ENCODE measurements at regions not wholly inside any gene's neighbourhood (a gene's known extent, or its start where the extent isn't known, plus 50 kb on each side); places are given as distances from the start of the nearest gene placed in this dataset.

DNA sequence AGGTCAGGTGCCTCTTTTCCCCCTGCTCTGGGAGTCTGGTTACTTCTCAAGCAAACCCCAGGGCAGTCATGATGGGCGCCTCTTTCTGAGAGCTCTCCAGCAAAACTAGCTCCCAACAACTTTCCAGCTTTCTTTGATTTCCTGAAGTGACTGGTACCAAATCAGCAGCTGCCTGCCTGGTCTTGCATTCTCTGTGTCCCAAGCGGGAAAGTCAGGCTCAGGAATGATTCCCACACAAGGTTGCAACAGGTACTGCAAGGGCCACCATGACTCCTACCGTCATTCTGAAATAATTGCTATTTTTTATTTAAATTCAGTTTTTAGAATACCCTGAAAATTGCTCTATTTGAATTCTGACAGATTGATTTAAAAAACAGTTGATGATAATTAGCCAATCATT lies 658.7 kb downstream of the SQOR start:
- Histone ChIP-seq H3K36me3 (ENCODE audit: control insufficient read depth in 1 of 2, insufficient read depth in 2 of 2, low read length in 2 of 2) (no peaks in the 10 kb centered on the region), H3K9me3 (ENCODE audit: control insufficient read depth in 1 of 2, low read length in 2 of 2) (no peaks in the 10 kb centered on the region), H3K27ac (ENCODE audit: low read length) (no peak overlapping the region), H3K27me3 (ENCODE audit: low read depth, low read length) (no peaks in the 10 kb centered on the region), H3K4me3 (ENCODE audit: low read depth in 1 of 2, low read length in 2 of 2) (no peak overlapping the region), H3K4me1 (ENCODE audit: control insufficient read depth in 1 of 2, insufficient read depth in 2 of 2, low read length in 2 of 2) (no peaks in the 10 kb centered on the region)

DNA sequence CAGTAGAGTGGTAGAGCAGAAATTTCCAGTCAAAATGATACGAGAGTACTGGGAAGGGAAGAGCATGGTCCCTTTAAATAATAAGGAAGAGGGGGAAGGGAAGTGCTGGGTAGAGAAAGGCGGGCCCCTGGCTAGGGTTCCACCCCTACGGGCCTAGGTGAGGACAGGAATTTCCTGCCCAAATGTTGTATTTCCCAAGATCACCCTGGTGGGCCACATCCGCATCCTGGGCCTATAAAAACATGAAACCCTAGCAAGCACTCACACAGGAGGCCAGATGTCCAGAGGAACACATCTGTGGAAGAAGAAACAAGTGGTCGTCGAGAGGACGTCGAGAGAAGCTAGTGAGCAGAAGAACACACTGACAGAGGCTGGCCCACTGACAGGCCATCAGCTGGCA lies 661.2 kb downstream of the SQOR start:
- H3K9me3 ChIP-seq (ENCODE audit: control insufficient read depth in 1 of 2, low read length in 2 of 2) = no peaks in the 10 kb centered on the region
- H3K27ac ChIP-seq (ENCODE audit: low read length) = no peak overlapping the region
- no peaks in the 10 kb centered on the region for H3K4me1 ChIP-seq (ENCODE audit: control insufficient read depth in 1 of 2, insufficient read depth in 2 of 2, low read length in 2 of 2)
- no peaks in the 10 kb centered on the region for H3K36me3 ChIP-seq (ENCODE audit: control insufficient read depth in 1 of 2, insufficient read depth in 2 of 2, low read length in 2 of 2)
- no peaks in the 10 kb centered on the region for H3K27me3 ChIP-seq (ENCODE audit: low read depth, low read length)
- no peak overlapping the region for H3K4me3 ChIP-seq (ENCODE audit: low read depth in 1 of 2, low read length in 2 of 2)

DNA sequence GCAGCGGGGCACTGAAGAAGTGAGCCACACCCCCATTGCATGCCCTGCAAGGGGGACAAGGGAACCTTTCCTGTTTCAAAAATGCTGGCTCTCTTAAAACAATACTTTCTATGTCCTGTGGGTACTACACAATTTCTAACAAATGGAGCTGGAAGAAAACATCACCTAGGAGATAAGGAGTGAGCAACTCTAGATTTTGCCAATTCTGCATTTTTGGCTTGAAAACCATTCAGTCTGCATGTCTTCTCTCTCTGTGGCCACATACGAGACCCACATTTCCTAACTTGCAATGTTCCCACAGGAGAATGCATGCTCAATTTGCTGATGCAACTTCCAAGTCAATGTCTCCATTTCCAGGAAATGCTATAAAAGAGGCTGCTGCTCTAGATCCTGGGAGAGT lies 662.0 kb downstream of the SQOR start:
- Histone ChIP-seq H3K36me3 (ENCODE audit: control insufficient read depth in 1 of 2, insufficient read depth in 2 of 2, low read length in 2 of 2) (no peaks in the 10 kb centered on the region), H3K9me3 (ENCODE audit: control insufficient read depth in 1 of 2, low read length in 2 of 2) (no peaks in the 10 kb centered on the region), H3K27ac (ENCODE audit: low read length) (no peak overlapping the region), H3K27me3 (ENCODE audit: low read depth, low read length) (no peaks in the 10 kb centered on the region), H3K4me1 (ENCODE audit: control insufficient read depth in 1 of 2, insufficient read depth in 2 of 2, low read length in 2 of 2) (no peaks in the 10 kb centered on the region), H3K4me3 (ENCODE audit: low read depth in 1 of 2, low read length in 2 of 2) (no peak overlapping the region)

DNA sequence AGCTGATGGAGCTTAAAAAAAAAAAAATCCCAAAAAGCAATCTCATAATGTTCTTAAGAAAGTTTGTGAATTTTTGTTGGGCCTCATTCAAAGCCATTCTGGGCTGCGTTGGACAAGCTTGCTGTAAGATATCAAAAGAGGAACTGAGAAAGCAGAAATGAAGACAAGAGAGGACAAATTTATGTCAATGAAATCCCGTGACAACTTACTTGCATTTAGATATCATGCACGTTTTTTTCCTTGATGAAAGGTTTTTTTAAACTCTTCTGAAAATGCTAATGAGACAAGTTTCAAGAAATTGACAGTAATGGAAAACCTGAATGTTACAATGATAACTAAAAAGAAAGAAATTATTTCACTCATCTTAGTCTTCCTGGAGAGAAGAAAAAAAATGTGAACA lies 662.9 kb downstream of the SQOR start:
- H3K27me3 ChIP-seq (ENCODE audit: low read depth, low read length) = no peaks in the 10 kb centered on the region
- H3K36me3 ChIP-seq (ENCODE audit: control insufficient read depth in 1 of 2, insufficient read depth in 2 of 2, low read length in 2 of 2) = no peaks in the 10 kb centered on the region

GRCh38 chr15:46300716-46301115 lies 665.9 kb downstream of the SQOR start:
- Histone ChIP-seq H3K27me3 (ENCODE audit: low read depth, low read length) (no peaks in the 10 kb centered on the region), H3K27ac (ENCODE audit: low read length) (no peak overlapping the region), H3K4me3 (ENCODE audit: low read depth in 1 of 2, low read length in 2 of 2) (no peak overlapping the region), H3K9me3 (ENCODE audit: control insufficient read depth in 1 of 2, low read length in 2 of 2) (no peaks in the 10 kb centered on the region), H3K36me3 (ENCODE audit: control insufficient read depth in 1 of 2, insufficient read depth in 2 of 2, low read length in 2 of 2) (no peaks in the 10 kb centered on the region), H3K4me1 (ENCODE audit: control insufficient read depth in 1 of 2, insufficient read depth in 2 of 2, low read length in 2 of 2) (no peaks in the 10 kb centered on the region)

More for the DNA sequence above, 662.9 kb downstream of the SQOR start:
- H3K27ac ChIP-seq (ENCODE audit: low read length) = no peak overlapping the region
- no peaks in the 10 kb centered on the region for H3K4me1 ChIP-seq (ENCODE audit: control insufficient read depth in 1 of 2, insufficient read depth in 2 of 2, low read length in 2 of 2)
- no peak overlapping the region for H3K4me3 ChIP-seq (ENCODE audit: low read depth in 1 of 2, low read length in 2 of 2)
- H3K9me3 ChIP-seq (ENCODE audit: control insufficient read depth in 1 of 2, low read length in 2 of 2) = no peaks in the 10 kb centered on the region

- H3K27ac ChIP-seq (ENCODE audit: low read length) = no peak overlapping the region
- no peaks in the 10 kb centered on the region for H3K27me3 ChIP-seq (ENCODE audit: low read depth, low read length)
- H3K4me1 ChIP-seq (ENCODE audit: control insufficient read depth in 1 of 2, insufficient read depth in 2 of 2, low read length in 2 of 2) = no peaks in the 10 kb centered on the region
- no peak overlapping the region for H3K4me3 ChIP-seq (ENCODE audit: low read depth in 1 of 2, low read length in 2 of 2)
- H3K9me3 ChIP-seq (ENCODE audit: control insufficient read depth in 1 of 2, low read length in 2 of 2) = no peaks in the 10 kb centered on the region
- no peaks in the 10 kb centered on the region for H3K36me3 ChIP-seq (ENCODE audit: control insufficient read depth in 1 of 2, insufficient read depth in 2 of 2, low read length in 2 of 2)
Measured at GRCh38 chr15:46301291-46301690, 666.5 kb downstream of the SQOR start.

DNA sequence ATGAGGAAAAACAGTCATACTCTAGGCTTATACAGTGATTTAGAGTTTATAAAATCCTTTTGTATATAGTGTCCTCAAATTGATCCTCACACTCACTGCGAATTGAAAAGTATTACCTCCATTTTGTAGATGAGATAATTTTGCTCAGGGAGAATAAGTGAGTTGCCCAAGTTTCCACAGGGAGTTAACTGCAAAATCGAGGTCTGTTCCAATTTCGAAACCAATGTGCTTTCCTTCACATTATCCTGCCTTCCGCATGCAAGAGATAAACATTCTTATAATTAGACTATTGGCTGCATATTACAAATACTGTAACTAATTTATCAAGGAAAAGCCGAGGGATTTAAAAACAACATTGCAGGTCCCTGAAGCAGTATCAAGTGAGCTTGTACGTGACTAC lies 667.0 kb downstream of the SQOR start:
- Histone ChIP-seq H3K27me3 (ENCODE audit: low read depth, low read length) (no peaks in the 10 kb centered on the region), H3K4me1 (ENCODE audit: control insufficient read depth in 1 of 2, insufficient read depth in 2 of 2, low read length in 2 of 2) (no peaks in the 10 kb centered on the region), H3K9me3 (ENCODE audit: control insufficient read depth in 1 of 2, low read length in 2 of 2) (no peaks in the 10 kb centered on the region), H3K27ac (ENCODE audit: low read length) (no peak overlapping the region), H3K4me3 (ENCODE audit: low read depth in 1 of 2, low read length in 2 of 2) (no peak overlapping the region), H3K36me3 (ENCODE audit: control insufficient read depth in 1 of 2, insufficient read depth in 2 of 2, low read length in 2 of 2) (no peaks in the 10 kb centered on the region)

GRCh38 chr15:46304321-46304720 lies 669.5 kb downstream of the SQOR start:
- H3K27ac ChIP-seq (ENCODE audit: low read length) = no peak overlapping the region
- no peaks in the 10 kb centered on the region for H3K27me3 ChIP-seq (ENCODE audit: low read depth, low read length)
- H3K4me3 ChIP-seq (ENCODE audit: low read depth in 1 of 2, low read length in 2 of 2) = no peak overlapping the region
- no peaks in the 10 kb centered on the region for H3K36me3 ChIP-seq (ENCODE audit: control insufficient read depth in 1 of 2, insufficient read depth in 2 of 2, low read length in 2 of 2)
- H3K9me3 ChIP-seq (ENCODE audit: control insufficient read depth in 1 of 2, low read length in 2 of 2) = no peaks in the 10 kb centered on the region
- no peaks in the 10 kb centered on the region for H3K4me1 ChIP-seq (ENCODE audit: control insufficient read depth in 1 of 2, insufficient read depth in 2 of 2, low read length in 2 of 2)

GRCh38 chr15:46307746-46308145 lies 672.9 kb downstream of the SQOR start:
- no peaks in the 10 kb centered on the region for H3K9me3 ChIP-seq (ENCODE audit: control insufficient read depth in 1 of 2, low read length in 2 of 2)
- no peaks in the 10 kb centered on the region for H3K36me3 ChIP-seq (ENCODE audit: control insufficient read depth in 1 of 2, insufficient read depth in 2 of 2, low read length in 2 of 2)
- H3K4me1 ChIP-seq (ENCODE audit: control insufficient read depth in 1 of 2, insufficient read depth in 2 of 2, low read length in 2 of 2) = no peaks in the 10 kb centered on the region
- H3K27ac ChIP-seq (ENCODE audit: low read length) = no peak overlapping the region
- H3K4me3 ChIP-seq (ENCODE audit: low read depth in 1 of 2, low read length in 2 of 2) = no peak overlapping the region
- H3K27me3 ChIP-seq (ENCODE audit: low read depth, low read length) = no peaks in the 10 kb centered on the region

GRCh38 chr15:46309914-46310313 lies 675.1 kb downstream of the SQOR start:
- Histone ChIP-seq H3K4me3 (ENCODE audit: low read depth in 1 of 2, low read length in 2 of 2) (no peak overlapping the region), H3K27me3 (ENCODE audit: low read depth, low read length) (no peaks in the 10 kb centered on the region), H3K27ac (ENCODE audit: low read length) (no peak overlapping the region), H3K9me3 (ENCODE audit: control insufficient read depth in 1 of 2, low read length in 2 of 2) (no peaks in the 10 kb centered on the region), H3K4me1 (ENCODE audit: control insufficient read depth in 1 of 2, insufficient read depth in 2 of 2, low read length in 2 of 2) (no peaks in the 10 kb centered on the region), H3K36me3 (ENCODE audit: control insufficient read depth in 1 of 2, insufficient read depth in 2 of 2, low read length in 2 of 2) (no peaks in the 10 kb centered on the region)

GRCh38 chr15:46312133-46312740 lies 677.4 kb downstream of the SQOR start:
- Histone ChIP-seq H3K4me1 (ENCODE audit: control insufficient read depth in 1 of 2, insufficient read depth in 2 of 2, low read length in 2 of 2) (no peaks in the 10 kb centered on the region), H3K27me3 (ENCODE audit: low read depth, low read length) (no peaks in the 10 kb centered on the region), H3K9me3 (ENCODE audit: control insufficient read depth in 1 of 2, low read length in 2 of 2) (no peaks in the 10 kb centered on the region), H3K36me3 (ENCODE audit: control insufficient read depth in 1 of 2, insufficient read depth in 2 of 2, low read length in 2 of 2) (no peaks in the 10 kb centered on the region), H3K27ac (ENCODE audit: low read length) (no peak overlapping the region), H3K4me3 (ENCODE audit: low read depth in 1 of 2, low read length in 2 of 2) (no peak overlapping the region)

GRCh38 chr15:46315434-46315833 lies 680.6 kb downstream of the SQOR start:
- Histone ChIP-seq H3K36me3 (ENCODE audit: control insufficient read depth in 1 of 2, insufficient read depth in 2 of 2, low read length in 2 of 2) (no peaks in the 10 kb centered on the region), H3K4me3 (ENCODE audit: low read depth in 1 of 2, low read length in 2 of 2) (no peak overlapping the region), H3K27ac (ENCODE audit: low read length) (no peak overlapping the region), H3K27me3 (ENCODE audit: low read depth, low read length) (no peaks in the 10 kb centered on the region), H3K9me3 (ENCODE audit: control insufficient read depth in 1 of 2, low read length in 2 of 2) (no peaks in the 10 kb centered on the region), H3K4me1 (ENCODE audit: control insufficient read depth in 1 of 2, insufficient read depth in 2 of 2, low read length in 2 of 2) (no peaks in the 10 kb centered on the region)

Data from muscle layer of duodenum (tissue), 2 donors.